Stimulated activated CD4-positive, alpha-beta T cell treated with anti-CD3 and anti-CD28 coated beads, Interleukin-12 subunit alpha, Interleukin-12 subunit beta, amount 100 ng/mL, for 48 hours (primary cell): ENCODE measurements at regions not wholly inside any gene's neighbourhood (a gene's known extent, or its start where the extent isn't known, plus 50 kb on each side); places are given as distances from the start of the nearest gene placed in this dataset.
"Not testable (repeated sequence)": the region's sequence is repeated elsewhere in the genome, so short reads cannot be mapped to it uniquely, and the experiment has no call there.

Experiments
- DNase-seq, 3 donors: peaks; one replicate each; pipeline ENCODE4 v3.0.0-alpha.2; 2020; ENCODE audit warnings: low read depth in 2 of 3, low spot score in 1 of 3

- not testable (repeated sequence) for DNase-seq
Observed at GRCh38 chr18:5830902-5831301, 64.4 kb downstream of the TMEM200C start.

DNA sequence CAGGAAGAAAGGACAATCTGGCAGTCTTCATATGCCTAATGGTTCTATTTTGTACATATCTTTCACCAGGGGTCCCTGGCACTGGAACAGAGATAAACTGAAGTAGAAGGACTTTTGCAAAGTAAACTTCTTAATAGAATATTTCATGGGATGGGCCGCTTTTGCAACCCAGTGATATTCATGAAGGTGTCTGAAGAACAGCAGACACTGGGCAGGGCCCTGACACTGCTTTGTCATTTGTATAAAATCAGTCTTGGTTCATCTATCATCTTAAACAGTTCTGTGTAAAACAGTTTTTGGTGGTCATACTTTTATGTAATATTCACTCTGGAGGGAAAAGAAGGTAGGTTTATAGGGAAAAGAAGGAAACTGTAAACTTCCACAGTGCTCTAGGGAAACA lies 66.4 kb downstream of the TMEM200C start:
- DNase-seq: no peak

- DNase-seq: no peak
Observed at GRCh38 chr18:5825663-5826062, 69.7 kb downstream of the TMEM200C start.

GRCh38 chr18:5824370-5824984 lies 70.8 kb downstream of the TMEM200C start:
- DNase-seq: no peak

GRCh38 chr18:5817816-5818215 lies 77.5 kb downstream of the TMEM200C start:
- DNase-seq: no peak

GRCh38 chr18:5806860-5807259 lies 88.5 kb downstream of the TMEM200C start:
- DNase-seq: no peak

- DNase-seq: no peak
Observed at GRCh38 chr18:5787936-5788335, 107.4 kb downstream of the TMEM200C start.

DNA sequence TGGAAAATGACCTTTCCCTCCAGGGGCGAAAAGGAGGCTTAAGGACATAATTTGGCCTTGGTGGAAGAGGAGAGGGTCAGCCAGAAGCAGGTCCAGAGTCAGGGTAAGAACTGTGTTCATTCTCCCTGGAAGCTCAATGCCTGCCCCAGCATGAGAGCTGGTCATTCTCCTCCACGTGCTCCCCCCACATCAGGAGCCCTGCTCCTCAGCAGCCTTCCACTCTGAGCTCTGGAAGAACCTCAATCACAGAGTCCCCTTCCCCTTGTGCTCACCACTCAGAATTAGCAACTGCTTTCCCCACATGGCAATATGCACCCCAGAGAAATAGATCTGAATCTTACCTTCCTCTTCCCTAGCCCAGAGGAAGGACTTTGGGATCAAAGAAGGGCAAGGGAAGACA lies 115.4 kb downstream of the TMEM200C start:
- no peak for DNase-seq

GRCh38 chr18:5772306-5773105 lies 122.8 kb downstream of the TMEM200C start:
- DNase-seq: no peak

DNA sequence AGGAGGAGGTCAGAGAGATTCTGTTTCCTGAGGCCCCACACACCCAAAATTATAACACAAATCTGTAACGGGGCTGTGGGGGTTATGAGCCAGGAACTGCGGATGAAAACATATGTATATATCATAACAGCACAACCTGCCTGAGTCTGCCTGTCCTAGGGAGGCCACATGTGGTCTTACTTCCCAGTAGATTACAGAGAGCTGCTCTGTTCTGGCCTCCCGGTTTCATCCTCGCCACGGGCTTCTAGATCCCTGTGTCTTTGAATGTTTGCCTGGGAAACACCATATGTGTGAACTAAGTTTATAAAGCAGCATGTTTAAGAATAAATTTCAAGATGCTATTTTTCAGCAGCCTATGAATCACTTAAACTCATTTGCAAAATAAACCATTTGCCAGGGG lies 124.0 kb downstream of the TMEM200C start:
- DNase-seq: no peak

- no peak for DNase-seq
Observed at GRCh38 chr18:5770176-5770575, 125.1 kb downstream of the TMEM200C start.

- no peak for DNase-seq
Observed at GRCh38 chr18:5768454-5768853, 126.9 kb downstream of the TMEM200C start.

GRCh38 chr18:5759194-5759593 lies 136.1 kb downstream of the TMEM200C start:
- no peak for DNase-seq

DNA sequence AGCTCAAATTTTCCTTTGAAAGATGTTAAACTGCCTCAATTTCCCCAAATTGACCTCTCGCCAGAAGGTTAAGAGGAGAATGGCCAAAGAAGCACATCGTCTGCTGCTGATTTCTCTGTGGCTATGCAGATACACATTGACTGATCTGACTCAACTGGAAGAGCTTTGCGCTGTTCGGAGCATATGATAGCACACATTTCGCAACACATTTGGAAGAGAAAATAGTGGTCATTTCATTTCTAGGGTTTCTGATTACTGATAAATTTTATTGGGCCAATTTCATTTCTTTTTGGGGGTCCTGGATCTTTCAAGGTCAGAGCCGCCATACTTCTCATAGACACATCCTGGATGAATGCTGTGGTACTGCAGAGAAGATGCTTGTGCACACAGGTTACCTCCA lies 138.5 kb downstream of the TMEM200C start:
- DNase-seq: no peak

- DNase-seq: no peak
Observed at GRCh38 chr18:5747678-5748077, 147.6 kb downstream of the TMEM200C start.

DNA sequence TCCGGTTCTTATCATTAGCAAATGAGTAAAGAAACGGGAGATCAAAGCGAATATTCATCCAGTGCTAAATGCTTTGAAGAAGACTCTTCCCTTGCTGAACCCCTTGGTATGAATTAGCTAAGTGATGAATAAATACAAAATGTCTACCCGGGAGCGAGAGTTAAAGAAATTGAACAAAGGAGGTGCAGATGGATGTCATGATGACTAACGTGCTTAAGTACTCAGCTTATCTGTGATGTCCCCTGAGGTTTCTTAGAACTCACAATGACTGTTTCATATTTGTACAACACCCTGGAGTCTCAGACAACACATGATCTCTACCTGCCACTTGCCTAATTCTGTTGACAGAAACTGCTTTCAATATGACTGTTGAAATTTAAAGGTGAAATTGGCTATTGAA lies 148.5 kb downstream of the TMEM200C start:
- no peak for DNase-seq

DNA sequence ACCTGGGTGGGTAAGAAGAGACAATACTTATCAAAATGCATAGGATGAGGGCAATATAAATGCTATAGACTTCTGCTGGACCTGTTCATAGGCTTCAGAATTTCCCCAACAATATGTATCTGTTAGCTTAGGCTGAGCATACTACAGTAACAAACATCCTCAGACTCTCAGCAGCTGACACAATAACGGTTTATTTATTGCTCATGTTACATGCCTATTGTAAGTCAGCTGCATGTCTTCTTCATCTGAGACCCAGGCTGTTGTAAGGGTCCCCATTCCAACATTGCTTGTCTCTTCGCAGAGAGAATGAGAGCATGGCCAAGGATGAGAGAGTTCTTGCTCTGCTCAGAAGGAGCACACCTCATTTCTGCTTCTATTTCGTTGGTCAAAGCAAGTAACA lies 150.7 kb downstream of the TMEM200C start:
- DNase-seq: no peak

- DNase-seq: no peak
Observed at GRCh38 chr18:5738526-5738925, 156.8 kb downstream of the TMEM200C start.

DNA sequence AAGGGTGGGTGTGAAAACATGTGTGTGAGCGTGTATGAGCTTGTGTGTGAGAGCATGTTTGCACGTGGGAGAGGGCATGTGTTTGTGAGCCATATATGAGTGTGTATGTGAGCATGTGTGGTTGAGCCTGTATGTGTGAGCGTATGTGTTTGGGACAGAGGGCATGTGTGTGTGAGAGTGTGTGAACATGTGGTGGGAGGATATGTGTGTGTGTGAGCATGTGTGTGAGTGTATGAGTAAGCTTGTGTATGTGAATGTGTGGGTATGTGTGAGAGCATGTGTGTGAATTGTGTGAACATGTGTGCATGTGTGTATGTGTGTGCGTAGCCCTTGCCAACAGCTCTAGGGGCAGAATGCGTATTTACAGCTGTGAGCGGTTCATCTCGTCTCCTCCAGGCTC lies 163.0 kb downstream of the TMEM200C start:
- no peak for DNase-seq

GRCh38 chr18:5729983-5730699 lies 165.2 kb downstream of the TMEM200C start:
- DNase-seq: no peak

DNA sequence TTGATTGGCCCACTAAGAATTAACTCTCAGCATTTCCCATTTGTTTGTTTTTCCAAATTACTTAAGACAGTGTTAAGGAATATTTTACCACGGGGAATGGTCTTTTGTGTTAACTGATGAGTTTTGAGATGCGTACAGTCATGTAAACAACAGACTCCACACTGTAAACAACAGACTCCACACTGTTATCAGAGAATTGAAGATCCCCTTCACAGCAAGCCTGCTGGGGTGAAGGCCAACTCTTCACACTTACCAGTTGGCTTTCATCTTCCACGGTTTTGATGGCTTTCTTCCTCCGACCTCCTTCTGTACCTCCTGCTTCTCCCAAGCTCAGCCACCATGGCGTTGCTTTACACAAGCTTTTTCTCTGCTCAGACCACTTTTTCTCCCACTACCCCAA lies 166.8 kb downstream of the TMEM200C start:
- DNase-seq: no peak

- DNase-seq: no peak
Observed at GRCh38 chr18:5726011-5726410, 169.3 kb downstream of the TMEM200C start.
